Right lobe of liver (tissue), 6 donors: ENCODE measurements at regions not wholly inside any gene's neighbourhood (a gene's known extent, or its start where the extent isn't known, plus 50 kb on each side); places are given as distances from the start of the nearest gene placed in this dataset.

Experiments
- ATAC-seq, 4 donors: fragments of 200-7000 bp; cut with Tn5 transposase; one replicate each; pipeline ENCODE4 v1.9.1; 2020; ENCODE audit warnings: mild to moderate bottlenecking in 4 of 4, moderate library complexity in 4 of 4
- DNase-seq, 3 donors: peaks; one replicate each; pipeline ENCODE4 v3.0.0-alpha.2; 2020
- H3K27ac ChIP-seq, 3 donors: fragments of 200-600 bp; one replicate each; pipeline ENCODE4 v1.8.0; 2022
- H3K27me3 ChIP-seq, 2 donors: fragments of 200-600 bp; one replicate each; pipeline ENCODE4 v1.8.0; 2022
- H3K36me3 ChIP-seq, 4 donors: fragments of 200-600 bp; sonication (generic) in 1 of 4; one replicate each; pipeline versions ENCODE4 v1.5.1 to v1.8.0; 2017 to 2022; ENCODE audit warnings: control low read depth in 1 of 4
- H3K4me1 ChIP-seq, 4 donors: fragments of 200-600 bp; sonication (generic) in 1 of 4; one replicate each; pipeline versions ENCODE4 v1.5.1 to v1.8.0; 2017 to 2022; ENCODE audit warnings: control low read depth in 1 of 4
- H3K4me3 ChIP-seq, 3 donors: fragments of 200-600 bp; one replicate each; pipeline ENCODE4 v1.8.0; 2022
- H3K9me3 ChIP-seq, 4 donors: fragments of 200-600 bp; sonication (generic) in 1 of 4; one replicate each; pipeline versions ENCODE4 v1.5.1 to v1.8.0; 2017 to 2022; ENCODE audit warnings: control low read depth in 1 of 4
- POLR2A ChIP-seq: fragments of 450-650 bp; IDR thresholded peaks from one replicate; pipeline ENCODE4 v1.6.1; 2017; ENCODE audit warnings: antibody characterized with exemption, mild to moderate bottlenecking
- WGBS: methylation state at CpG from one replicate; pipeline ENCODE4 v1.1.6; 2018; ENCODE audit warnings: low coverage, low lambda C conversion rate; ENCODE audit not compliant: insufficient coverage; ENCODE audit errors: missing lambda C conversion rate; 5-methylcytosine and 5-hydroxymethylcytosine counted together
- intact Hi-C, 2 donors: fragments of 100-400 bp; cut with DNase I; formaldehyde crosslinking; loops; one replicate each; pipeline versions ENCODE4 v1.11.2 to v1.14.1; 2022
- TF ChIP-seq, protein P1 (sequence below), 4 donors: fragments of 200-600 bp in 3 of 4; fragments of 450-650 bp in 1 of 4; IDR thresholded peaks; one replicate each; pipeline versions ENCODE4 v1.5.1 to v1.8.0; 2016 to 2022; ENCODE audit warnings: antibody characterized with exemption in 4 of 4, mild to moderate bottlenecking in 2 of 4
- donor health status: DM: no; HTN: yes; CAD: no.
- donor health status: DM: no; HTN: no; CAD: no.
- donor health status: DM: no; HTN: no; CAD: no.
- donor health status: DM: no; HTN: yes; CAD: no.
- donor health status: DM: no; HTN: yes; CAD: no.

- no peak for ATAC-seq
- Histone ChIP-seq H3K36me3 (no peaks in the 10 kb centered on the region), H3K4me3 (no peak overlapping the region), H3K9me3 (no peaks in the 10 kb centered on the region), H3K27me3 (no peaks in the 10 kb centered on the region), H3K4me1 (no peaks in the 10 kb centered on the region), H3K27ac (no peak overlapping the region)
- 88% methylated on average over 4 of the region's 4 CpGs for WGBS
- TF ChIP-seq POLR2A: no peak
- TF ChIP-seq, protein P1, sequence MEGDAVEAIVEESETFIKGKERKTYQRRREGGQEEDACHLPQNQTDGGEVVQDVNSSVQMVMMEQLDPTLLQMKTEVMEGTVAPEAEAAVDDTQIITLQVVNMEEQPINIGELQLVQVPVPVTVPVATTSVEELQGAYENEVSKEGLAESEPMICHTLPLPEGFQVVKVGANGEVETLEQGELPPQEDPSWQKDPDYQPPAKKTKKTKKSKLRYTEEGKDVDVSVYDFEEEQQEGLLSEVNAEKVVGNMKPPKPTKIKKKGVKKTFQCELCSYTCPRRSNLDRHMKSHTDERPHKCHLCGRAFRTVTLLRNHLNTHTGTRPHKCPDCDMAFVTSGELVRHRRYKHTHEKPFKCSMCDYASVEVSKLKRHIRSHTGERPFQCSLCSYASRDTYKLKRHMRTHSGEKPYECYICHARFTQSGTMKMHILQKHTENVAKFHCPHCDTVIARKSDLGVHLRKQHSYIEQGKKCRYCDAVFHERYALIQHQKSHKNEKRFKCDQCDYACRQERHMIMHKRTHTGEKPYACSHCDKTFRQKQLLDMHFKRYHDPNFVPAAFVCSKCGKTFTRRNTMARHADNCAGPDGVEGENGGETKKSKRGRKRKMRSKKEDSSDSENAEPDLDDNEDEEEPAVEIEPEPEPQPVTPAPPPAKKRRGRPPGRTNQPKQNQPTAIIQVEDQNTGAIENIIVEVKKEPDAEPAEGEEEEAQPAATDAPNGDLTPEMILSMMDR (IDR thresholded peaks at IDR 0.05): no peak
- intact Hi-C loops: no loop called here
- DNase-seq: no peak
These were observed 63.3 kb upstream of the CERS6 start for GRCh38 chr2:168392797-168393196.

DNA sequence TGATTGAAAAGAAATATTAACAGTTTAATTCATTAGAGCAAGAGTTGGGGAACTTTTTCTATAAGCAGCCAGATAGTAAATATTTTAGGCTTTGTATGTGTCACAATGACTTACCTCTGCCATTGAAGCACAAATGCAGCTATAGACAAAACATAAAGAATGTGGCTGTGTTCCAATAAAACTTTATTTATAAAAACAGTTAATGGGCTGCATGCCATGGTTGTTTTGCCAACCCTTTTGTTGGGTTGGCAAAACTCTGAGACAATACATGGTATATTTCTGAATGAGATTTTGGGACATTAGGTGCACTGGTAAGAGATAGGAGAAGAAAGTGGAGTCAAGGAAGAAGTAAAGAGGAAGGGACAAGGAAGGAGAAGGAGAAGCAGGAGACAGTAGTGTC, 61.8 kb upstream of the CERS6 start:
- DNase-seq: no peak
- H3K4me1 ChIP-seq: no peaks in the 10 kb centered on the region
- H3K27me3 ChIP-seq: no peaks in the 10 kb centered on the region
- no peak for ATAC-seq
- intact Hi-C loops: no loop called here
- H3K9me3 ChIP-seq: no peaks in the 10 kb centered on the region
- TF ChIP-seq, protein P1 (IDR thresholded peaks at IDR 0.05): no peak
- no peak for TF ChIP-seq POLR2A
- H3K36me3 ChIP-seq: no peaks in the 10 kb centered on the region
- no peak overlapping the region for H3K4me3 ChIP-seq
- H3K27ac ChIP-seq: no peak overlapping the region

- no peak for ATAC-seq
- no peaks in the 10 kb centered on the region for H3K9me3 ChIP-seq
- TF ChIP-seq, protein P1 (IDR thresholded peaks at IDR 0.05): no peak
- TF ChIP-seq POLR2A: no peak
- intact Hi-C loops: no loop called here
- no peaks in the 10 kb centered on the region for H3K36me3 ChIP-seq
- DNase-seq: no peak
- WGBS: 64% methylated on average over 2 of the region's 2 CpGs
- H3K4me3 ChIP-seq: no peak overlapping the region
- no peak overlapping the region for H3K27ac ChIP-seq
- H3K4me1 ChIP-seq: no peaks in the 10 kb centered on the region
- no peaks in the 10 kb centered on the region for H3K27me3 ChIP-seq
These were observed 59.9 kb upstream of the CERS6 start for GRCh38 chr2:168396131-168396530.

GRCh38 chr2:168397629-168398028, 58.4 kb upstream of the CERS6 start:
- ATAC-seq (no peak), DNase-seq (no peak)
- H3K27ac ChIP-seq: no peak overlapping the region
- H3K4me3 ChIP-seq: no peak overlapping the region
- no peaks in the 10 kb centered on the region for H3K27me3 ChIP-seq
- WGBS: 50% methylated on average over 2 of the region's 2 CpGs
- no peaks in the 10 kb centered on the region for H3K4me1 ChIP-seq
- H3K9me3 ChIP-seq: no peaks in the 10 kb centered on the region
- TF ChIP-seq, protein P1 (IDR thresholded peaks at IDR 0.05): no peak
- TF ChIP-seq POLR2A: no peak
- no peaks in the 10 kb centered on the region for H3K36me3 ChIP-seq
- intact Hi-C loops: no loop called here

GRCh38 chr2:168401048-168401556, 55.0 kb upstream of the CERS6 start:
- ATAC-seq: no peak
- Histone ChIP-seq H3K9me3 (no peaks in the 10 kb centered on the region), H3K4me1 (peaks cover 0 to 10% (median 0%) of the 10 kb centered on the region in 4 donors), H3K4me3 (no peak overlapping the region), H3K36me3 (no peaks in the 10 kb centered on the region), H3K27me3 (no peaks in the 10 kb centered on the region), H3K27ac (no peak overlapping the region)
- DNase-seq: no peak
- 30% methylated on average over 2 of the region's 4 CpGs for WGBS
- intact Hi-C loops: no loop called here
- TF ChIP-seq POLR2A: no peak
- TF ChIP-seq, protein P1 (IDR thresholded peaks at IDR 0.05): no peak
